GM18868 (cell line): ENCODE measurements at regions not wholly inside any gene's neighbourhood (a gene's known extent, or its start where the extent isn't known, plus 50 kb on each side); places are given as distances from the start of the nearest gene placed in this dataset.

Experiments
- ATAC-seq: cut with Tn5 transposase; IDR thresholded peaks from one replicate; pipeline ENCODE4 v1.9.1; 2021; ENCODE audit warnings: mild to moderate bottlenecking, moderate library complexity; ENCODE audit not compliant: unreplicated experiment

DNA sequence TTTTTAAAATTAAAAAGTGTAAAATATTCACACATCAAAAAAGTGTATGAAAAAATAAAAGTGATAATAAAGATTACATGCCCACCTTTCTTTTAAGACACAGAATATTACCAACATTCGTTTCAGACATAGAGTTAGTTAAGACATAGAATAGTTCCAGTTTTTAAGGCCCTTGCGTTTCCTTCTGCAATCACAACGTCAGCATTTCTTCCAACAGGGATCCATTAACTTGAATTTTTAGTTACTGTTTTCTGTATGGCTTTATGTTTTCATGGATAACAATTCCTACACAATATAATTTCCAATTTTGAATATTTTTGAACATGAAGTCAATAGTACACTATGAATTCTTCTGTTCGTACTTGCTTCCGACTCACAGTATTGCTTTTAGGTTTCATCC lies 170.8 kb upstream of the C11orf87 start:
- no peak for ATAC-seq

DNA sequence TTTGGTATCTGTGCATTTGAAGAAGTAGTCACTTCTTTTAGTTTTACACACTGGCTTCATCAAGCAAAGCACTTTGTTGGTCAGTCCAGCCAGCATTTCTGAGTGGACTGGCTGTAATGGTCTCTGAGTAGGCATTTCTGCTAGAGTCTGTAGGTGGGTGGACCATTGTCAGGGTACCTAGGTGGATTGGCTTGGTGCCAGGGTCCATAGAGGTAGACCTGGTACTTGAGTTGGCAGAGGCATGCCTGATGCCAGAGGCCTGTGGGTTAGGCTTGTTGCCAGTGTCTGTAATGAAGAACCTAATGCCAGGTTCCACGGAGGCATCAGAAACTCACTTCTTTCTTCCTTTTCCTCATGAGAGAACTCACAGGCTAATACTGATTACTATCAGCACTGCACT lies 157.9 kb upstream of the C11orf87 start:
- no peak for ATAC-seq

DNA sequence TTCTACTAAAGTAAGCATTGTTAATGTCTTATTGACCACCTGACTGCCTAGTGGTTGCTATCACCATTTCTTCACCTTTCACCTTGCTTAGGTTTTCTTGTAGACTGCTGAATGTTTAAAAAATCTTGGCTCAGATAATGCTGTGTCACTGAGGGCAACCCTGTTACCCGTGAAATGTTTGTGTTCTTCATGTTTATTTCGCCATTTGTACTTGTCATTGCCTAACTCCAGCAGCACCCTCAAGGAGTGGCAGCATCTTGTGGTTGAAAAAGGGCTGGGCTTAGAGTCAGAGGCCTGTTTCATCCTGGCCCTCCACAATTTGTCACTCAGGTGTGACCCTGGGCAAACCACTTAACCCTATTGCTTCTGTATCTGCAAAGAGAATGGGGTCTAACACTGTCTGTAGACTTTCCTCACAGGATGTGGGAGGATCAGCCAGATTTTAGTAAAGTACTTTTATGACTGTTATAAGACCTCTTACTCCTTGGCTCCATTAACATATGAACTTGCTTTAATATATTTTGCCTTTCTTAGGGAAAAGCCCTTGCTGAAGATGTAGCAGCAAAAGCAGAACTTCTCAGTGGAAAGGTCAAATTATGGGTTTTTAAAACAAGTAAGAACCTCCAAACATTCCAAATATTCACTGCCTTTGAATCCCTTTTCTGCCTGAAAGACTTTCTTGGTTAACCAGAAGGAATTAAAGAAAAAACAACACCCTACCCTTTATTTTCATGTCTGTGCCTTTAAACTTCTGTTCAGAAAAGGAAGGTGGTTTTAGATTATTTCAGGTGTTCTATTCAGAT lies 154.5 kb upstream of the C11orf87 start:
- ATAC-seq = no peak

DNA sequence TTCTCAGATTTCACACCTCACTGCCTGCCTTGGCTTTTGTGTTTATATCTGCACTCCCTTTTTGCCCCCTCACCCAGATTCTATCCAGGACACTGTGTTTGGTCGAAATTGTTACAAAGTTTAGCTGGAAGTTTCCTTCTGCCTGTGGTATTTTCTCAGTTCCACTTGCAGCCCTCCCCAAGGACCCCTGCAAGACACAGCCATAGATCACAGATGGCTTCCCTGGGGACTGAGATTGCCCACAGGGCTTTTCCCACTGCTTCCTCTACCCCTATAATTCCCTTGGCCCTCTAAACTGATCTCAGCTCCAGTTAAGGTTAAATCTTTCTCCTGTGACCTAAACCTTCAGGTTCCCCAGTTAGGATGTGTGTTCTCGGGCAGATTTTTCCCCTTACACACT lies 146.1 kb upstream of the C11orf87 start:
- no peak for ATAC-seq

DNA sequence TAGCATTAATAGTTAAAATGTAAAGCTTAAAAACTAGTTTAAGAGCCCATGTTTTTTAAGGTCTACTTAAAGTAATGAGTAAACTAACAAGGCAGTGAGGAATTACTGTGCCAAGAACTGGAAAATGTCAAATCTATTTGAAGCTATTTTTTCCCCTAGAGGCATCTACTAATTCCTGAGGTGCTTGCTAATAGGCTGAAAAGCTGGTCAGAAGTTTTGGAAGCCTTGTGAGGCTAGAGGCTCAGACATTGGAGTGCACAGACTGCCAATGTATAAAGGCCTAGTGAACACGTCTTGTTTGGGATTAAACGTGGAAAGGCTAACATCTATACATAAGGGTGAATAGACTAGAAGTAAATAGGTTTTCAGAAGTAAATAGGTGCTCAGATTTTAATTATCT lies 136.5 kb upstream of the C11orf87 start:
- ATAC-seq = no peak

DNA sequence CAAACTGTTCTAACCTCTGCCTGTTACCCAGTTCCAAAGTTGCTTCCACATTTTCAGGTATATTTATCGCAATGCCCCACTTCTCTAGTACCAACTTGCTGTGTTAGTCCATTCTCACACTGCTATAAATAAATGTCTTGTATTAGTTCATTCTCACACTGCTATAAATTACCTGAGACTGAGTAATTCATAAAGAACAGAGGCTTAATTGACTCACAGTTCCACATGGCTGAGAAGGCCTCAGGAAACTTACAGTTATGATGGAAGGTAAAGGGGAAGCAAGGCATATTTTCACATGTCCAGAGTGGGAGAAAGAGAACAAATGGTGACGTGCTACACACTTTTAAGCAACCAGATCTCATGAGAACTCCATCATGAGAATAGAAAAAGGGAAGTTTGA lies 130.4 kb upstream of the C11orf87 start:
- no peak for ATAC-seq

DNA sequence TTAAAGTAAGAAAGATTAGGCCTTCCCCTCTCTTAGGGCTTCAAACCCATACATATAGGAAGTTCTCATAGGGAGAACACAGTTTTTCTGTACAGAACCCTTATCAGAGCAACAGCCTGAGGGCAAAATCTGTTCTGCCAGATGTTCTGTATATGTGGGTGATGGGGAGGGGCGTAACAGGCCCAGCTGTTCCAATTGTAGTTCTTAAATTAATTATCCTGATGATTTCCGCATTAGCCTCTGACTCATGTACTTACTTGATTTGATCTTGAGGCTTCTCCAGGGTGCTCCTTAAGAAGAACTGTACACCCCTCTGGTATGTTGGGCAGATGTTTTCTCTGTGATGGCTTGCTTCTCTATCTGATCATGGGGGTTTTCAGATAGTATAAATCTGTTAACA lies 123.1 kb upstream of the C11orf87 start:
- no peak for ATAC-seq

DNA sequence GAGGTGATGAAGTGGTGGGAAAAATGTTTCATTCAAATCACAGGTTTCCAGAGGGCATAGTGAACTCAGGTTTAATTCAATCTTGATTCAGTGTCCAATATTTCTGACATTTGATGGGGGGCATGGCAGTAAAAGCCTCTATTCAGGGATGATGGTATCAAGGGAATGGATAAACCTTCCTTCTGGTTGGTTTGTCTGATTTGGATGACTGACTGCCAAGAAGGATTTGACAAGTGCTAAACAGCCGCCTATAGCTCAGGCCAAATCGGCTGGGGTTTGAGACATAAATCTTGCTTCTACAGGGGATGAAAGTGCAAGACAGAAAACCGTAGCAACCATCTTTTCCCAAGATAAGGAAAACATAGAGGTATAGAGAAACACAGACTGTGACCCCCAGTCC lies 121.8 kb upstream of the C11orf87 start:
- ATAC-seq = no peak

DNA sequence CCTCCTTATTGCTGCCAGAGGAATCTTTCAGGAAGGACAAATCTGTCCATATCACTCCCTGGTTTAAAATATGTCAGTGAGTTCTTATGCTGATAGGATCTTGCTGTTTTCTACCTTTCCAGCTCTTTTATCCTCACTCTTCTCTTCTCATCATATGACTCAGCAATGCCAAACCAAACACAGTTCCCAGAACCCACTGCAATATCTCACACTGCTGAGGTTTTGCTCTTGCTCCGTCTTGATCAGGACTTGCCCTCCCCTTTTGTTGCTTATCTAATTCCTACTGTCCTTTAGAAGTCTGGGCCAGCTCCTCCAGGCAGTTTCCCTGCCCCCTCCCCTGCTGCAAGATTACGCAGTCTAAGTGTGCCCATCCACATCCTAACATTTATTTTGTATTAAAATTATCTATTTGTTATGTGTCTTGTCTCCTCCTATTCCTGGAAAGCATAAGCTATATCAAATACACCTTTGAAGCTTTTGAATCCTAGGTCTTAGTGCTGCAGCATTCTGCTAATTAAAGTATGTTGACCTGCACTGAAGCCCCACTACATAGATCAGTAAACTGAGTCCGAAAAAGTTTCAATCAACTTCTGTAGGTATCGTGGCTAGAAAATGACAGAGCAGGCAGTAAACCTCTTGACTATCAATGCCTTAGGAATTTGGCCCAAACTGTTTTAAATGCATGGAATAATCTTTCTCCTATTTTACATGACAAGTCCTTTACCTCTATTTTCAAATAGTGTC lies 119.2 kb upstream of the C11orf87 start:
- ATAC-seq = no peak

DNA sequence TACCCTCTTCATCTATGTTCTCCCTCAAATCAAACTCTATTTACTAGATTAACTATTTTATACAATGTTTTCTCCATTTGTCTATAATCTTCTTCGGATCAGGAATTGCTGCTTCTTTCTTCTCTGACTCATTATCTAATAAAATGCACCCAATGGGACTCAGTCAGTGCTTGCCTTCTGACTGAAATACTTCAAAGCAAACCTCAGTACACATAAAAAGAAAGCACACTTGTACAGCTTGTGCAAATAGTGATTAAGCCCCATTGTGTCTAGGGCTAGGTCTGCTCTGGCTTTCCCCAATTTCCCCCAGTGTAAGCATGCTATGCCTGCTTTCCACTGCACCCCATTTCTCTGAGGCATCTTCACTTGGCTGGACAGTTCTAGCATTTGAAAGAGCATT lies 118.6 kb upstream of the C11orf87 start:
- no peak for ATAC-seq

DNA sequence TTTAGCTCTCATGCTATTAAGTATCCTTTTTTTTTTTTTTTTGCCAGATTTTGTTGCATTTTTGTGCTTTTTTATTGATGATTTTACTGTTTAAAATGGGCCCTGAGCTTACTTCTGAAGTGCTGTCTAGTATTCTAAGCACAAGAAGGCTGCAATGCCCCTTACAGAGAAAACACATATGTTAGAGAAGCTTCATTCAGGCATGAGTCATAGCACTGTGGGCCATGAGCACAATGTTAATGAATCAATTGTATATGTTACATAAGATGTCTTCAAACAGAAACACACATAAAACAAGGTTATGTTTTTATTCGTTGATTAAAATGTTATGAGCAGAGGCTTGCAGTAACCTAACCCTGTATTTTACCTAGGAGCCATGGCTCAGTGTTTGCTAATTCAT lies 117.8 kb upstream of the C11orf87 start:
- ATAC-seq = no peak

DNA sequence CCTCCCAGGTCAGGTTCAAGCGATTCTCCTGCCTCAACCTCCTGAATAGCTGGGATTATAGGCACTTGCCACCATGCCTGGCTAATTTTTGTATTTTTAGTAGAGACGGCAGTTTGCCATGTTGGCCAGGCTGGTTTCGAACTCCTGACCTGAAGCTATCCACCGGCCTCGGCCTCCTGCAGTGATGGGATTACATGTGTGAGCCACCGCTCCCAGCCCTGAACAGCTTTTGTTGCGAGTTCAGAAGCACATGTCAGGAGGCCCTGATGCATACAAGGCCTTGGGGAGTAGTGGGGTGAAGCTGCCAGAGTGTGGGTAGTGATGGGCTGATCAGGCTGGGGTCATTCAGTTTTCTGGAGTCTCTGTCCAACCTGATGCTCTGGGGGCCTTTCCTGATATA lies 117.0 kb upstream of the C11orf87 start:
- no peak for ATAC-seq

DNA sequence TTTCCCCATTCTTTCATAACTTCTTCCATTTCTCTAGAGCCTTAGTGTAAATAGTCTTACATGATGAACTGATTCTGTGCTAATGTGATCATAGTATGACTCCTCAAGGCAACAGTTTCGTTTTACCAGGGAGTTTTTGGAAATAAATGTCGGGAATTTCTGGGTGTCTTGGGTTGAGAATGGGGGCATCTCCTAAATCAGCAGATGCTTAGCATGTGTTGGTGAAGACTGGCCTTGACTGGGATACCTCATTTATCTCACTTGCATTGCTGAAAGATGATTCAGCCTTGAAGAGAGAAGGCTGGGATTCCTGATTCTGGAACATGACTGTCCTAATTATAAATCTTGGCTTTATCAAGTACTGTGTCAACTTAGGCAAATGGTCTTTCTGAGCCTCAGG lies 115.7 kb upstream of the C11orf87 start:
- no peak for ATAC-seq

DNA sequence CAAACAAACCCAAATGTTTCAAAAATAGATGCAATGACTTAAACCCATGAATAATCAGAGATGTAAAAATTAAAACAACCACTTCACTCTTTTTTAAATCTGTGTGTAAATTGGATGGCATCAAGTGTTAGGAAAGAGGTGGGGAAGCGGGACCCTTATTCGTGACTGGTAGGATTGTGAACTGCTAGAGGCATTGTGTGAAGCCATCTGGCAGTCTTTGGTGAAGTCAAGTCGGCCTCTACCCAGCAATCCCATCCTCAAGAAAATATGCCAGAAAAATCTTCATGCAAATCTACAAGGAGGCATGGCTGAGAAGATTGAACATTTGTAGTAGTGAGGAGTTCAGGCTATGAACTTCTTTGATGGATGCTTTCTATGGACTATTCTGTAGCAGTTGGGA lies 114.6 kb upstream of the C11orf87 start:
- no peak for ATAC-seq

DNA sequence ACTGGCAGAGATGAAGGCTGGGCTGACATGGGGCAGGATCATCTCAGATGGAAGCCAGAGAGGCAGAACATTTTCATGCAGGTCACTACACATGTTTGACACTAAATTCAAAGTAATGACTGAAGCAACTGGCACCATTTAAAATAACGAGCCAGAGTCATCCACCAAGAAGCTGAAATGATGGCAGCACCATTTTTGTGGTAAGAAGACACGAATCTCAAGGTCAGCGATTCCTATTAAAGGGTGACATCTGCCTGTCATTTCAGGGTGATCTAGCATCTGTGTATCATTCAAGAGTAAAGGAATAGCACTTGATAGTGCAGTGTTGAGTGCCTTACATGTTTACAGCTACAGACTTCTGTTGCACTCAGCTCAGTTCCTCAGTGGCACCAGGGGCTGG lies 113.4 kb upstream of the C11orf87 start:
- ATAC-seq = no peak

DNA sequence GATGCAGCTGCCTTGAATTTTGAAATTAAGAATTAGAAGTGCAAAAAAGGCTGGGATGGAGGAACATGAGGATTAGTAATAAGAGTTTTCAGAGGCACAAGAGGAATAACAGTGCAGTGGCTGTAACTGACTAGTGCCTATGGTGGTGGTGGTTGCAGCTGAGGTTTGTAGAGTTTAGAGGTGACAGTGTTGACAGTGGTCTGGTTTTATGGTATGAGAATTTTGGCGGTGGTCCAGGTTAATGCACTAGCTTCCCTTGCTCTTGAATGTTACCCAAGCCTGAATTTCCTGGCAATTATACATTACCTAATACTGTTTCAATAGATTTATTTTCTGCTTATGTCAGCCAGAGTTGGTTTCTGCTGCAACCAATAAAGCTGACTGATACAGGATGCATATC lies 112.8 kb upstream of the C11orf87 start:
- ATAC-seq = no peak

DNA sequence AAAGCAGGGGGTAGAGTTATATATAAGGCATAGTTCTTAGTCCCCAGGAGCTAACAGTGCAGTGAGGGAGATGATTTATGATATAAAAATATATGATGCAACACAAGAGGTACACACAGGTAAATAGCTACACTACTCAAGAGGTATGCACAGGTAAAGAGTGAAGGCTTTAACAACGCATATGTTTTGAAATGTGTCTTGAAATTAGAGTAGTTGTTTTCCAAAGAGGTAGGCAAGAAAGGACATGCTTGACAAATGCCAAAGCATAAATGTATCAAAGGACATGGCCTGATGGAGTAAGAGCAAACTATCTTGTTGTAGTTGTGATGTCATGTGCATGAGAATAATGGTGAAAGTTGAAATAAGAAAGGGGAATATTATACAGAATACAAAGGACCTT lies 104.3 kb upstream of the C11orf87 start:
- no peak for ATAC-seq

DNA sequence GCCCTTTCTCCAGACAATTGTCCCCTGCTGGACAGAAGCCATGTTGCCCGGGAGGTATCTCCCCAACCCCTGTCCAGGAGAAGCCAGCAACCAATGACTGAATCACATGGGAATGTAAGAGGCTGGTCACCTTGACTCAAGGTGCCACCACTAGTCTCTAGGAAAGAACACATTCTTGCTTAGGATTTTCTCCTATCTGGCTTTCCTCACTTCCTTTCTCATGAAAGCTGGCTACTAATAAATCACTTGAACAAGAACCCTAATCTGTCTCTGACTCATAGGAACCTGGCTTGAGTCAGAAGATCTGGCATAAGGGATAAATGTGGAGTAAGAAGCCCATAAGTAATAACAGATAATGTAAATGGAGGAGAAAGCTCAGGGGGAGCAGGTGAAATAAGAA lies 101.4 kb upstream of the C11orf87 start:
- ATAC-seq = no peak

DNA sequence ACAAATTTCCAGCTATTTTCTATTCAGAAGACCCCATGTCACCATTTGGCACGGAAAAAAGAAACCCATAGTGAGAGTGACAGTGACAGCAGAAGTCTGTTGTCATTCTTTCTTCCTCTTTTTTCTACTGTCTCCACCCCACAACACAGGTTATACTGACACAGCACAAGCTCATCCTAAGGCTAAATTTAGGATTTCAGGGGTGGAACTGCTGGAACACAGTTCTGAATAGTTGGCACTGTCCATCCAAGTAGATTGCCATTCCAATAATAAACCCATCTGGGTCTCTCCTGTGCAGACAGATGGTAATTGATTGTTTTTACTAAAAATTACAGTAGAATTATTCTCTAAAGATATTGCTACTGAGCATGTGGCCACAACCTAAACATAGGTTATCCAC lies 95.2 kb upstream of the C11orf87 start:
- ATAC-seq = no peak

DNA sequence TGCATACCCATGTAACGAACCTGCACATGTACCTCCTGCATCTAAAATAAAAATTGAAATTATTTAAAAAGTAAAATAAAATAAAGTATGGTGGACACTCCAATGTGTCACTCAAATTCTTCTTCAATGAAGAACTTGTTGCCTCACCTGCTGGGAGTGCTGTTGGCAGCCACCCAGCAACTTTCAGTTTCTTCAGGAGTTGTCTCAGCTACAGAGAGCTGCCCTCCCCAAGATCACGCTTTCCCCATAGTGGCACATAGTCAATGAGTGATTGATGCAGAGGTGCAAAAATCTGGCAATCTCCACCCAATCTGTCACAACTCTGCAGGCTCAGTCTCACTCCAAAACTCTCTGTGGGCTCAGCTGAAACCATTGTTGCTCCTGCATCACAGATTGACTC lies 92.3 kb upstream of the C11orf87 start:
- ATAC-seq = no peak

DNA sequence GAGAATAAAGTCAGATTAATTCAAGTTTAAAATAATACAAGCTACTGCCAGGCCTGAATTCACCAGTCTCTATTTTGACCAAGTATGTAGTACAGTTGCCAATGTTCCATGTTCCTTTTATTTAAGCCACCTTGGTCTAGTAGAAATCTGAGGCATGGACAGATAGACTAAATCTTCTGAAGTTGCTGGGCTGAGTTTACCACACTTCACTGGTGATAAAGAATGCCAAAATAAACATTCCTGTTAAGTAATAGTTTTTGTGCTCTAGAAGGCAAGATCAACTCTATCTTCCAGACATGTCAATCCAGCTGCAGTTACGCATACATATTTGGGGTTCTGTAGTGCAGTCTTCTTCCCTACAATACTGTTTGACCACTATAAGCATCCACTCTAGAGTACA lies 83.9 kb upstream of the C11orf87 start:
- no peak for ATAC-seq

DNA sequence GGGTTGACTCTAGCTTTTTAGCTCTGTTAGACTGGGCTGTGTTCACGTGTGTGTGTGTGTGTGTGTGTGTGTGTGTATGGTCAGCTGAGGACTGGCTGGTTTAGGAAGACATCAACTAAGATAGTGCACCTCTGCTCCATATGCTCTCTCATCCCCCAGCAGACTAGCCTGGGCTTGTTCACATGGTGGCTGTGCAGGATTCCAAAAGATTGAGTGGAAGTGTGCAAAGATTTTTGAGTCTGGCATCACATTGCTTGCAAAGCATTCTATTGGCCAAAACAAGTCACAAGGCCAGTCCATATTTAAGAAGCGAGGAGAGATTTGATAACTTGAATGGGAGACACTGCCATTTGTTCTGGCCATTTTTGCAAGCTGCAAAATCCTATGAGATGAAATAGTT lies 79.7 kb upstream of the C11orf87 start:
- ATAC-seq = no peak

DNA sequence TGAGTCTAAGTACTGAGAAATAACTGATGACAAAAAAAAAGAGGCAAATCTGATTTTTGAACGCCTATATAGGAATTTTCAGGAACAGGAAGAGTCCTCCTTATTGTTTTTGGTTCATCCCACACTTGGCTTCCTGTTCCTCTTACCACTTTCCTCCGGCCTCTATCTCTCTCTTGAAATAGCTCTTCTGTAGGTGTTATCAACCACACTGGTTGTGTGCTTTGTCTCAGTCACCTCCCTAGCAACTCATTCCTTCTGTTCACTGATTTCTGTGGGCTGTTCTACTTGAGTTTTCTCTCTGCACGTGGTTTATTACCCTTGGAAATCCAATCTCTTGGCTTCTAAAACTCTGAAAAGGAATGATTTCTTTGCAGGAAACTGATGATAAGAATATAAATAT lies 78.7 kb upstream of the C11orf87 start:
- no peak for ATAC-seq
